ENCODE measurements at regions not wholly inside any gene's neighbourhood (a gene's known extent, or its start where the extent isn't known, plus 50 kb on each side); places are given as distances from the start of the nearest gene placed in this dataset.

GRCh38 chr9:120221844-120222243 lies 358.1 kb downstream of the CDK5RAP2 start:
- TF ChIP-seq EZH2 (IDR thresholded peaks at IDR 0.05; ENCODE audit: borderline replicate concordance, low read depth, low read length, poor library complexity, severe bottlenecking) (no peak), CTCF (conservative IDR thresholded peaks at IDR 0.05; ENCODE audit: low read depth, low read length) (no peak)
